ENCODE measurements at regions not wholly inside any gene's neighbourhood (a gene's known extent, or its start where the extent isn't known, plus 50 kb on each side); places are given as distances from the start of the nearest gene placed in this dataset.

DNA sequence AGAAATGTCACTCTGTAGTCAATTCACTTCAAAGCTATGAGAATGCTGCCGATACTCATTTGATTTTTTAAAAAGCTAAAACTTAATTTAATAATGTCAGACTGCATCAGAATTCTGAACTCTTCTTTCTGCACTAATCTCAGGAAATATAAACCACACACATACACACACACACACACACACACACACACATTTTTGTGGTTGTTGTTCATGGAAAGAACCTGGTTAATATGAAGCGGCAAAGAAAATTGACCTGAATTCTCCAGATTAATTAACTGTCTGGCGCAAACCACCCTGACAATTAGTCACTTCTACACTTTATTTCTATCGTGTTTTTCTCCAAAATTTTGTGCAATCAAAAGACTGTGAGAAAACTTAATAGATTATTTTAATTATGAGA is 740.5 kb downstream of the TLE1 start:
- no peaks in the 10 kb centered on the region for H3K4me1 Mint-ChIP-seq (ENCODE audit: low read depth, unreplicated experiment)
- no peaks in the 10 kb centered on the region for H3K27me3 Mint-ChIP-seq (ENCODE audit: unreplicated experiment)
- no peaks in the 10 kb centered on the region for H3K9me3 Mint-ChIP-seq (ENCODE audit: unreplicated experiment)
- no peaks in the 10 kb centered on the region for H3K36me3 Mint-ChIP-seq (ENCODE audit: unreplicated experiment)
- TF ChIP-seq CTCF (IDR thresholded peaks at IDR 0.05; ENCODE audit: partially characterized antibody, unreplicated experiment): no peak
- no peak for DNase-seq
- no peak overlapping the region for H3K4me3 Mint-ChIP-seq (ENCODE audit: unreplicated experiment)
- no peak overlapping the region for H3K27ac Mint-ChIP-seq (ENCODE audit: unreplicated experiment)

GRCh38 chr9:80948066-80948465 is 741.3 kb downstream of the TLE1 start:
- TF ChIP-seq CTCF (IDR thresholded peaks at IDR 0.05; ENCODE audit: partially characterized antibody, unreplicated experiment): no peak
- H3K4me1 Mint-ChIP-seq (ENCODE audit: low read depth, unreplicated experiment): no peaks in the 10 kb centered on the region
- H3K36me3 Mint-ChIP-seq (ENCODE audit: unreplicated experiment): no peaks in the 10 kb centered on the region
- no peaks in the 10 kb centered on the region for H3K27me3 Mint-ChIP-seq (ENCODE audit: unreplicated experiment)
- no peak overlapping the region for H3K27ac Mint-ChIP-seq (ENCODE audit: unreplicated experiment)
- DNase-seq: peak; percentile 15
- H3K9me3 Mint-ChIP-seq (ENCODE audit: unreplicated experiment): no peaks in the 10 kb centered on the region
- H3K4me3 Mint-ChIP-seq (ENCODE audit: unreplicated experiment): no peak overlapping the region

- no peak overlapping the region for H3K4me3 Mint-ChIP-seq (ENCODE audit: unreplicated experiment)
- no peaks in the 10 kb centered on the region for H3K9me3 Mint-ChIP-seq (ENCODE audit: unreplicated experiment)
- H3K4me1 Mint-ChIP-seq (ENCODE audit: low read depth, unreplicated experiment): no peaks in the 10 kb centered on the region
- no peaks in the 10 kb centered on the region for H3K27me3 Mint-ChIP-seq (ENCODE audit: unreplicated experiment)
- no peak overlapping the region for H3K27ac Mint-ChIP-seq (ENCODE audit: unreplicated experiment)
- no peaks in the 10 kb centered on the region for H3K36me3 Mint-ChIP-seq (ENCODE audit: unreplicated experiment)
- DNase-seq: no peak
- no peak for TF ChIP-seq CTCF (IDR thresholded peaks at IDR 0.05; ENCODE audit: partially characterized antibody, unreplicated experiment)
Measured at GRCh38 chr9:80946496-80947170, 742.7 kb downstream of the TLE1 start.

GRCh38 chr9:80945436-80945835 is 743.9 kb downstream of the TLE1 start:
- H3K36me3 Mint-ChIP-seq (ENCODE audit: unreplicated experiment): no peaks in the 10 kb centered on the region
- H3K27ac Mint-ChIP-seq (ENCODE audit: unreplicated experiment): no peak overlapping the region
- H3K4me3 Mint-ChIP-seq (ENCODE audit: unreplicated experiment): no peak overlapping the region
- H3K9me3 Mint-ChIP-seq (ENCODE audit: unreplicated experiment): no peaks in the 10 kb centered on the region
- no peak for TF ChIP-seq CTCF (IDR thresholded peaks at IDR 0.05; ENCODE audit: partially characterized antibody, unreplicated experiment)
- no peaks in the 10 kb centered on the region for H3K4me1 Mint-ChIP-seq (ENCODE audit: low read depth, unreplicated experiment)
- no peak for DNase-seq
- H3K27me3 Mint-ChIP-seq (ENCODE audit: unreplicated experiment): peaks cover 2% of the 10 kb centered on the region

DNA sequence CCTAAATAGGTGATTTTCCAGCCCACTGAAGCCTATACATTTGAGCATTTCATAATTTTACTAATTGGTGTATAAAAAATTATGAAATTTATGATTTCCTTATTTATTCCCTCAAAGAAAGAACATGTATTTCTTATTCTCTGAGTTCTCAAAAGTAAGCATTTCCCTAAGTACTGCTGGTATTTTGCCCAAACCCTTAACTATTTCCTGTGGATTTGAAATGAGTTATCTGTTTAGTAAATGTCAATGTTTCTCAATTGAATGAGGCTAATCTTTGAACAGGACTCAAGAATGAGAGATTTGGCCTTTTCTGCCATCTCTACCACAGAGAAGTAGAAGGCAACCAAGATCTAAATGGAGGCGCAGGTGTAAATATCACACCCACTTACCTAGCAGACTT is 751.7 kb downstream of the TLE1 start:
- no peak for DNase-seq
- H3K36me3 Mint-ChIP-seq (ENCODE audit: unreplicated experiment): no peaks in the 10 kb centered on the region
- no peak for TF ChIP-seq CTCF (IDR thresholded peaks at IDR 0.05; ENCODE audit: partially characterized antibody, unreplicated experiment)
- H3K4me3 Mint-ChIP-seq (ENCODE audit: unreplicated experiment): no peak overlapping the region
- peaks cover 2% of the 10 kb centered on the region for H3K27me3 Mint-ChIP-seq (ENCODE audit: unreplicated experiment)
- H3K27ac Mint-ChIP-seq (ENCODE audit: unreplicated experiment): no peak overlapping the region
- H3K4me1 Mint-ChIP-seq (ENCODE audit: low read depth, unreplicated experiment): no peaks in the 10 kb centered on the region
- H3K9me3 Mint-ChIP-seq (ENCODE audit: unreplicated experiment): no peaks in the 10 kb centered on the region
